ENCODE measurements at regions not wholly inside any gene's neighbourhood (a gene's known extent, or its start where the extent isn't known, plus 50 kb on each side); places are given as distances from the start of the nearest gene placed in this dataset.

GRCh38 chr4:130484826-130485225 lies 1388.9 kb downstream of the C4orf33 start:
- TF ChIP-seq, protein P1, sequence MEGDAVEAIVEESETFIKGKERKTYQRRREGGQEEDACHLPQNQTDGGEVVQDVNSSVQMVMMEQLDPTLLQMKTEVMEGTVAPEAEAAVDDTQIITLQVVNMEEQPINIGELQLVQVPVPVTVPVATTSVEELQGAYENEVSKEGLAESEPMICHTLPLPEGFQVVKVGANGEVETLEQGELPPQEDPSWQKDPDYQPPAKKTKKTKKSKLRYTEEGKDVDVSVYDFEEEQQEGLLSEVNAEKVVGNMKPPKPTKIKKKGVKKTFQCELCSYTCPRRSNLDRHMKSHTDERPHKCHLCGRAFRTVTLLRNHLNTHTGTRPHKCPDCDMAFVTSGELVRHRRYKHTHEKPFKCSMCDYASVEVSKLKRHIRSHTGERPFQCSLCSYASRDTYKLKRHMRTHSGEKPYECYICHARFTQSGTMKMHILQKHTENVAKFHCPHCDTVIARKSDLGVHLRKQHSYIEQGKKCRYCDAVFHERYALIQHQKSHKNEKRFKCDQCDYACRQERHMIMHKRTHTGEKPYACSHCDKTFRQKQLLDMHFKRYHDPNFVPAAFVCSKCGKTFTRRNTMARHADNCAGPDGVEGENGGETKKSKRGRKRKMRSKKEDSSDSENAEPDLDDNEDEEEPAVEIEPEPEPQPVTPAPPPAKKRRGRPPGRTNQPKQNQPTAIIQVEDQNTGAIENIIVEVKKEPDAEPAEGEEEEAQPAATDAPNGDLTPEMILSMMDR (IDR thresholded peaks at IDR 0.05) = no peak
- TF ChIP-seq POLR2AphosphoS5 (IDR thresholded peaks at IDR 0.05) = no peak
